Progenitor cell of endocrine pancreas (in vitro differentiated cells): ENCODE measurements at regions not wholly inside any gene's neighbourhood (a gene's known extent, or its start where the extent isn't known, plus 50 kb on each side); places are given as distances from the start of the nearest gene placed in this dataset.

Experiments
- DNase-seq: peaks from one replicate; pipeline ENCODE4 v3.0.0; 2021; ENCODE audit warnings: low spot score; ENCODE audit not compliant: unreplicated experiment
- H3K27ac Mint-ChIP-seq: 2 replicates; pipeline ENCODE4 v1.8.0; 2021; ENCODE audit warnings: mild to moderate bottlenecking, moderate library complexity, mixed read lengths
- H3K27me3 Mint-ChIP-seq: 2 replicates; pipeline ENCODE4 v1.8.0; 2021; ENCODE audit warnings: mixed read lengths
- H3K36me3 Mint-ChIP-seq: 2 replicates; pipeline ENCODE4 v1.8.0; 2022; ENCODE audit warnings: mixed read lengths; ENCODE audit not compliant: insufficient read depth
- H3K4me1 Mint-ChIP-seq: 2 replicates; pipeline ENCODE4 v1.8.0; 2021; ENCODE audit warnings: low read depth, mixed read lengths
- H3K4me3 Mint-ChIP-seq: 2 replicates; pipeline ENCODE4 v1.8.0; 2021; ENCODE audit warnings: low read depth, mild to moderate bottlenecking, moderate library complexity, mixed read lengths
- H3K9me3 Mint-ChIP-seq: 2 replicates; pipeline ENCODE4 v1.8.0; 2021; ENCODE audit warnings: low read depth, mixed read lengths
- CTCF ChIP-seq: fragments of 200-600 bp; sonication (generic); IDR thresholded peaks from one replicate; pipeline ENCODE4 v1.5.0; 2021; ENCODE audit warnings: antibody characterized with exemption, mild to moderate bottlenecking; ENCODE audit not compliant: unreplicated experiment

- H3K27me3 Mint-ChIP-seq, result peaks cover 9% of the 10 kb centered on the region
- peaks cover 2% of the 10 kb centered on the region for H3K4me1 Mint-ChIP-seq
- H3K4me3 Mint-ChIP-seq, result no peak overlapping the region
- no peak overlapping the region for H3K27ac Mint-ChIP-seq
- no peaks in the 10 kb centered on the region for H3K36me3 Mint-ChIP-seq
- no peak for TF ChIP-seq CTCF
- H3K9me3 Mint-ChIP-seq, result no peaks in the 10 kb centered on the region
- no peak for DNase-seq
Observed at GRCh38 chr1:5661196-5662085, 330.8 kb downstream of the NPHP4 start.

- no peak for DNase-seq
- no peak overlapping the region for H3K27ac Mint-ChIP-seq
Observed at GRCh38 chr1:5660141-5660935, 331.9 kb downstream of the NPHP4 start.

GRCh38 chr1:5659606-5660005 is 332.6 kb downstream of the NPHP4 start:
- DNase-seq, result no peak
- H3K9me3 Mint-ChIP-seq, result no peaks in the 10 kb centered on the region
- no peak overlapping the region for H3K27ac Mint-ChIP-seq
- peaks cover 2% of the 10 kb centered on the region for H3K4me1 Mint-ChIP-seq
- TF ChIP-seq CTCF, result no peak
- peaks cover 13% of the 10 kb centered on the region for H3K27me3 Mint-ChIP-seq
- H3K4me3 Mint-ChIP-seq, result no peak overlapping the region
- H3K36me3 Mint-ChIP-seq, result no peaks in the 10 kb centered on the region

More at GRCh38 chr1:5660141-5660935, 331.9 kb downstream of the NPHP4 start:
- H3K9me3 Mint-ChIP-seq, result no peaks in the 10 kb centered on the region
- H3K4me3 Mint-ChIP-seq, result no peak overlapping the region
- H3K36me3 Mint-ChIP-seq, result no peaks in the 10 kb centered on the region
- peaks cover 13% of the 10 kb centered on the region for H3K27me3 Mint-ChIP-seq
- peaks cover 2% of the 10 kb centered on the region for H3K4me1 Mint-ChIP-seq
- no peak for TF ChIP-seq CTCF

- H3K27ac Mint-ChIP-seq, result no peak overlapping the region
- no peak overlapping the region for H3K4me3 Mint-ChIP-seq
- H3K4me1 Mint-ChIP-seq, result peaks cover 2% of the 10 kb centered on the region
- no peak for DNase-seq
- H3K9me3 Mint-ChIP-seq, result peaks cover 3% of the 10 kb centered on the region
- no peaks in the 10 kb centered on the region for H3K36me3 Mint-ChIP-seq
- peaks cover 14% of the 10 kb centered on the region for H3K27me3 Mint-ChIP-seq
- no peak for TF ChIP-seq CTCF
Observed at GRCh38 chr1:5658340-5659316, 333.6 kb downstream of the NPHP4 start.
